GM19452 (cell line): ENCODE measurements at regions not wholly inside any gene's neighbourhood (a gene's known extent, or its start where the extent isn't known, plus 50 kb on each side); places are given as distances from the start of the nearest gene placed in this dataset.
A peak's percentile ranks its signal among the peaks of the same experiment; 100 is the strongest.
"Not testable (repeated sequence)": the region's sequence is repeated elsewhere in the genome, so short reads cannot be mapped to it uniquely, and the experiment has no call there.

Experiments
- ATAC-seq: cut with Tn5 transposase; IDR thresholded peaks from one replicate; pipeline ENCODE4 v1.9.1; 2021; ENCODE audit not compliant: unreplicated experiment

DNA sequence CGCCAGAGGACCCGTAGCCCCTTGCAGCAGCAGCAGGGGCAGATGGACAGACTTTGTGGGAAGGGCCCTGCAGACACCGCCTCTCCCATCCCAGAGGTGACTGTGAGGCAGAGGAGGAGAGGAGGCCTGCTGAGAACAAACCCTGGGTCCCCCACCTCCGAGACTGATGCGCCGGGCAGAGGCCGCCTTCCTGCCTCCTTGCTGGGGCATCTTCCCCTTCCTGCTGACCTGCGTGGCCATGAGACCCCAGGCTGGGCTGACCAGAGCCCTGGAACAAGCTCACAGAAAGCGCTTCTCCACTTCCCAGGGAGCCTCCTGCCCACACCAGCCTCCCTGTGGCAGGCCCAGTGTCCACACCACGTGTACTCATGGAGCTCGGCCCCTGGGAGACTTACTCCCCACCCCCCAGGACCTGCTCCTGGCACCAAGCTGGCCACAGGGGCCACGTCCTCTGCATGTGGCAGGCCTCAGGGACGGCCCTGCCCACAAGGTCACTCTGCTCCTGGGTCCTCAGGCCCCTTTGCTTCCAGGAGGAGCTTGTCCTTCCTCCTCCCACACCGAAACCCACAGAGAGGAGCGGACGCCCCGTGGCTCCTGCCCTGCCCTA is 119.0 kb upstream of the ZNF469 start:
- not testable (repeated sequence) for ATAC-seq

DNA sequence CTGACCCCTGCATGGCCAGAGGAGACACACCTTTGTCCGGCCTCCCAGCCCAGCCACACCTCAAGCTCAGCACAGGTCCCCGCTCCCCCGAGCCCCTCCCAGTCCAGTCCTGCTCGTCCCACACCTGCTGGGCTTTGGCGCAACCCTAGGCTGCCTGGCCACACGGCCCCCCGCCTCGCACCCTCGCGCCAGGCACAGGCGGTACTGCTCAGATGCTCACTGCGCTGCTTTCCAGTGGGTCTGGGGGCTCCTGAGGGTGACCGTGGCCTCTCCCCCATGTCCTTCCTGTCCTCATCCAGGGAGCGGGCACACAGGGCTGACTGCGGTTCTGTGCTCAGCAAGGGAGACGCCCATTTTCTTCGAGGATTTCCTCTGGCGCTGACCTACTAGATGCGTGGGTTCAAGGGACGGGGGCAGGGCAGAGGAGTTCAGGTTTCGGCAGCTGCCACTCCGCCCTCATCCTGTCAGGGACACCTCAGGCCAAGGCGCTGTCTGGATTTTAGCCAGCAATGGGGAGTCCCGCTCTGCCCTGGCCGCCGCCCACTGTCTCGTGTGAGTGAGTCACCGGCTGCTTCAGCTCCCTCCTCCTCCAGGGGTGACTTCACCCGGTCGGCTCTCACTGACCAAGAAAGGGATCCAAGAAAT is 118.0 kb upstream of the ZNF469 start:
- peak; percentile 67 for ATAC-seq

DNA sequence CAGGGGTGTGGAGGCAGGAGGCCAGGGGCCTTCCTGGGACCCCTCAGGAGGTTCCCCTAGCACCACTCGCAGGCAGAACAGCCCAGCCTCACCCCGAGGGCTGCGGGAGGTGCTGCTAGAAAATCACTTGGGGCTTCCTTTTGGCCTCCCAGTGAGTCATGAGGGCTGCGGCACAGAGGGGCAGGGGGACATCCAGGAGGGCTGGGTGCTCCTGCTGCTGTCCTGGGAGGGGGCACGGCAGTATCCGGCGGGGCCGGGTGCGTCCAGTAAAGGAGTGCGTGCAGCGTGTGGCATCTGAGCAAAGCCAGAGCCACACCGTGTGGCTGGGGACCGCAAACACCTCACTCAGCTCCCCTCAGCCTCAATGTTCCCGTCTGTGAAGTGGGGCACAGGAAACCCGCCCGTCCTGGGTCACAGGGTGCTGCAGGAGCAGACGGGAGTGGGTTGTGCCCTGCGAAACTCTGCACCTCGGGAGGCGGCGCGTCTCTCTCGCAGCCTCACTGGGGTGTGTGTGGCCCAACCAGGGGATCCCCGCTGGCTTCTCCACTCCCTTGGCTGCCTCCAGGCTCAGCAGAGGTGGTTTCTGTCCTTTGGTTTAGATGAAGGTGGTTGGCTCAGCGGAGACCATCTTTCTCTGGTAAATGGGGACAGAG is 117.3 kb upstream of the ZNF469 start:
- not testable (repeated sequence) for ATAC-seq

DNA sequence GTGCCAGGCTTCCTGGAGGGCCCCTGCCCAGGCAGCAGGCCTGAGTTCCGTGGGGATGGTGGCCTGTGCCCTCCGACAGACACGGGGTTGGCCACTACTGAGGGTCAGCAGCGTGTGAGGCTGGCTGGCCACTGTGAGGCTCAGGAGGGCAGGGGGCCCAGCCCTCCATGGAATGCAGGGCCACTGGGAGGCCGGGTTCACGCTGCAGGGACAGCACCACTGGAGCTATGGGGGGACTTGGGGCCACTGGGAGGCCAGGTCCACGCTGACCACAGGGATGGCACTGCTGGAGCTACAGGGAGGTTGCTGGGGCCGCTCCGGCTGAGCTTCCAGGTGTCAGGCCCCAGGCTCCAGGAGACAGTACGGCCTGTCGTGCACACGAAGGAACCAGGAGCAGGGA is 116.7 kb upstream of the ZNF469 start:
- ATAC-seq = not testable (repeated sequence)

DNA sequence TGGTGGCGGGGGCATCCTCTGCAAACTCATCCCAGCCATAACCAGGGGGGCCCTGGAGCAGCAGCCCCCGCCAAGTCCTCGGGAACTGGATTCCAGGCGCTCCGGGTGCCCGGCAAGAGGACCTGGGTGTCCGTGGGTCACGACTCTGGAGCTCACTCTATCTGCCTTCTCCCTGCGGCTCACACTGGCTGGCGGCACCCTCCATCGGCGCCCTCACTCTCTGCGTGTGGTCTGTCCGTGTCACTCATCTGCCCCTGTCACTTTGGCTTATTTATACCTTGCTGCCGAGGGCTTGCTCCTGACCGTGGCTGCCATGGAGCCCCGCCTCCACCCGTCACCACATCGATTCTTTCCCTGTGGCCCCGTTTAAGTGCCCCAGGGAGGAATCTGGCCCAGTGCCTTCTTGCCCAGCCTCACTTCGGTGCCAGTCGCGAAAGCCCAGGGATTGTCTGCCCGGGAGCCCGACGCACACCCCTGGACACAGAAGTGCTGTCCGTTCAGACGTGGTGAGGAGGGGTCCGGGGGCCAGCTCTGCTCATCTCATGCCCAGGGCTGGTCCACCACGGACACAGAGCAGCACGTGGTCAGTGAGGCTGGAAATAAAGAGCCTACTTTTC is 115.7 kb upstream of the ZNF469 start:
- ATAC-seq = not testable (repeated sequence)

DNA sequence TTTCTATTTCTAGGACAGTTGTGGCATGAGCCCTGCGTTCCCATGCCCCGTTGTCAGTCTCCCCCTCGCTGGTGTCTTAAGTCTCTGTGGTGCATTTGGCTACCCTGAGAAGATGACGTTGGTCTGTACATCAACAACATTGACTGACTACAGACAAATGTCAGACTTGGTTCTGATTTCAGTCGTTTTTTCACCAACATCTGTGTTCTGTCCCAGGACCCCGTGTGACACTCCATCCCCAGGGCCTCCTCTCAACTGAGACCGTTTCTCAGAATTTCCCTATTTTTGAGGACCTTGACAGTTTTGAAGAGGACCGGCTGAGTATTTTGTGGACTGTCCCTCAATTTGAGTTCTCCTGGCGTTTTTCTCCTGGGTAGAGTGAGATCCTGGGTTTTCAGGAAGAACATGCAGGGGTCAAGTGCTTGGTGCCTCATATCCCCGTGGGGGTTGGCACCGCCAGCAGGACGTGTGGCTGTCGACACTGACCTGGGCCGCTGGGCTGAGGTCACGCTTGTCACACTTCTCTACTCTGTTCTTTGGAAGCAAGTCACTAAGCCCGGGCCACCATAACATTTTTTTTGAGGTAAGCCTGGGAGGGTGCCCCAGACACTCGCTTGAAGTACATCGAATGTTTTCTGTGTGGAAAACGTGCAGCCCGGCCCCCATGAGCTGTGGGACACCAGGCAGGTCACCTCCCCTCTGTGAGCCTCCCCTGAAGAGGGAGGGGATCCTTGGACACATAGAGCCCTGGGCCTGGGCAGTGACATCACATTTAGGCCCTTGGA is 114.4 kb upstream of the ZNF469 start:
- not testable (repeated sequence) for ATAC-seq

DNA sequence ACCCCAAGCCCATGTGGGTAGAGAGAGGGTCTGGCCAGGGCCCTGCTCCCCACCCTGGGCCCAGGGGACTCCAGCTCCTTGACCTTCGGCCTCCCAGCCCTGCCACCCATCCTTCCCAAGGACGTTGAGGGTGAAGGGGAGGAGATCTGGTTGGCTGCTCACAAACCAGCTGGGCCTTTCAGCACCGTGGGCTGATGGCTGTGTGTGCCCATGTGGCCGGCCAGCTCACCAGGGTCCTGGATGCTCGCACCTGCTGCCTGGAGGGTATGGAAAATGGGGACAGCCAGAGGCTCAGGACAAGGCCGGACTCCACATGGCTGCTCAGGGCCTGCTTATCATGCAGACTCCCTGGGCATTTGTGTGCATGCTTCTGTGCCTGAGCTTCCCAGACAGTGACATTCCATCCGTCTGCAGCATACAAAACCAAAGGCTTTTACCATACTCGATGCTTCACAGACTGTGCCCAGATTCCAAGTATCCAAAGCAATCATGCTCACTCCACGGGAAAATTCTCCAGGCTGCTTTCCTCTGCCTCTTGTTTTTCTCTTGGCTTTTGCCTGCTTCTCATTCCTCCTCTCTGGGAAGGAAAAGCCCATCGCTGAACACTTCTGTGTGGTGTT is 112.5 kb upstream of the ZNF469 start:
- ATAC-seq = not testable (repeated sequence)

DNA sequence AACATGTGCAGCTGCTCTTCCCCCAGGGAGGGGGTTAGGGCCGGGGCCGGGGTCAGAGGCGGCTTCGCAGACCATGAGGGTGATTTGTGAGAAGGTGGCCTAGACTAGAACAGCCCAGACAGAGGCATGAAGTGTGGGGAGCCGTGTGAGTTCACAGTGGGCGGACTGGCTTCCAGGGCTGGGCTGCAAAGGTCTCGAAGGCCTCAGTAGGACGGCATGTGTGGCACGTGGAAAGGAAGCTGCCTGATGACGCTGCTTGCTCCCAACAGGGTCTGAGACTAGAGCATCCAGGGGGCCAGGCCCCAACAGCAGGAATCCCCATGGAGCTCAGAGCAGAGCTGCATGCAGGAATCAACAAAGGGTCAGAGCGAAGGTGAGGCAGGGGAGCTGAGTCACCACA is 111.5 kb upstream of the ZNF469 start:
- not testable (repeated sequence) for ATAC-seq

DNA sequence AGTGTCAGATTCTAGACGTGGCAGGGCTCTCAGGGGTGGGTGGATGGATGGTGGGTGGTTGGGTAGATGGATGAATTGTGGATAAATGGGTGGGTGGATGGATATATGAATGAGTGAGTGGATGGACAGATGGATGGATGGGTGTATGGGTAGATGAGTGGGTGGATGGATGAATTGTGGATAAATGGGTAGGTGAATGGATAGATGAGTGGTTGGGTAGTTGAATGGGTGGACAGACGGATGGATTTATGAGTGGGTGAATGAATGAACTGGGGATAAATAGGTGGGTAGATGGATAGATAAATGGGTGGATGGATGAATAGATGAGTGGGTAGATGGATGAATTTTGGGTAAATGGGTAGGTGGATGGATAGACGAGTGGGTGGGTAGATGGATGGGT is 111.0 kb upstream of the ZNF469 start:
- not testable (repeated sequence) for ATAC-seq

DNA sequence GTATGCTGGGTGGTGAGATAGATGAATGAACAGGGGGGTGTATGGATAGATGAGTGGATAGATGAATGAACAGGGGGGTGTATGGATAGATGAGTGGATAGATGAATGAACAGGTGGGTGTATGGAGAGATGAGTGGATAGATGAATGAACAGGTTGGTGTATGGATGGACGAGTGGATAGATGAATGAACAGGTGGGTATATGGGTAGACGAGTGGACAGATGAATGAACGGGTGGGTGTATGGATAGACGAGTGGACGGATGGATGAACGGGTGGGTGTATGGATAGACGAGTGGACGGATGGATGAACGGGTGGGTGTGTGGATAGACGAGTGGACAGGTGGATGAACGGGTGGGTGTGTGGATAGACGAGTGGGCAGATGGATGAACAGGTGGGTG is 110.3 kb upstream of the ZNF469 start:
- ATAC-seq = not testable (repeated sequence)

DNA sequence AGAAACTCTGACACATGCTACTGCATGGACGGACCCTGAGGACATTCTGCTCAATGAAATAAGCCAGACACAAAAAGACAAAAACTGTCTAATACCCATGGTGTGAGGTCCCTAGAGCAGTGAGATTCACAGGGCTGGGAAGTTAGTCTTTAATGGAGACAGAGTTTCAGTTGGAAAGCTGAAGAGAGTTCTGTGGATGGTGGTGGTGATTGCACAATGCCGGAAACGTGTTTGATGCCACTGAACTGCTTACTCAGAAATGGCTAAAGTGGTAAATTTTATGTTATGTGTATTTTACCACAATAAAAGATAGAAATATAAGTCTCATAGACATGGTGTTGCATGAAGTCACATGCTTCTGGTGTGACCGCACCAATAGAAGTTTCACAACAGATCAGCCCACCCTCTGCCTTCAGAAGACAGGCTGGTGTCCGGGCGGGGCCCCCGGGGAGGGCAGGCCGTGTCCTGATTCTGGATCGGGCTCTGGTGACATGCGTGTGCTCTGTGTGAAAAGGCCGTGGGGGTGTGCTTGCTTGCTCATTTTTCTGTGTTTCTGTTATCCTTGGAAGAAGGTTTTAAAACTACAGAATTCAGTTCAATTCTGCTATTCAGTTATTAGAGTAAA is 108.5 kb upstream of the ZNF469 start:
- ATAC-seq = not testable (repeated sequence)

DNA sequence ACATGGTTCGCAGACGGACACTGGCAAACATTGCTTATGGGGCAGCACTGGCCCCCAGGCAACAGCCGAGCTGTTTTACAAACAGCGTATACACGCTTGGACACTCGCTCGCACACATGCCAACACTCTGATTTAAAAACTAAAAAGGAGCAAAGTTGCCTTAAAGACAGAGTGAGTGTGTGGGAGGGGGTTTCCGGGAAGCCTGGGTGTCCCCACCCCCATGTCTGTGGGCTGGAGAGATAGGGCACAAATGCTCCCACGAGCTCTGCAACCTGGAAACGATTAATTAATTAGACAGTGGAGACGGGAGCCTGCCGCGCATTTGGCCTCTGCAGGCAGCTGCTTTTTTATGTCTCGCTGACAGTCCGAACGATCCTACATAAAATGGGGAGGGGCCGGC is 107.9 kb upstream of the ZNF469 start:
- no peak for ATAC-seq

DNA sequence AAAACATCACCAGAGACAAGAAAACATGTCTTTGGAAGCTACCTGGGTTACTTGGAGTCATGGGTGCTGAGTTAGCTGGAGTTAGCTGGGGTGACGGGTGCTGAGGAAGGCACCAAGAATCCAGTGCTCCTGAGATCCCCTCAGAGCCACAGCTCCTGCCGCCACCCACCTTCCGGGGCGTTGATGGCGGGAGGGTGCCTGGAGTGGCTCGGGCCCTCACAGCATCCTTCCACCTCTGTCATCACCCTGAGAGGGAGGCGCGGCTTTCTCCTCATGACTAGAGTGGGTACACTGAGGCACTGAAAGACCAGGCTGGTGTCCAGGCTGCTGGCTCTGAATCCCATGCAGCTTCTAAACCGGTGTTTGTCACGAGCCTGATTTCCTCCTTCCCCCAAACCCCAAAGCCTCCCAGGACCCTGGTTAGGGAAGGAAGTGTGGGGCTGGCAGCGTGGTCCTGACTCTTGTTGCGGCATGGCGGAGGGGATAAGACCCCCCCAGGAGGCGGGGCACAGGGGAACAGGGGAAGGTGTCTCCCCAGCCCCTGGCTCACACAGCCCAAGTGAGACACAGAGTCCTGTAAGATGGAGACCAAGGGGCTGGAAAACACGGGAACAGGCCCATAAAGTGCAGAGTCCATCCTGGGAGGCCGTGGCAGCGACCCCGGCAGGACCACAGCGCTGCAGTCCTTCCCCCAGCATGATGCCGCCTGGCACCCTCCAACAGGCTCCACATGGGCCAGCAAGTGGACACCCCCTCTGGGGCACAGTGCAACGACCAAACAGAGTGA is 107.2 kb upstream of the ZNF469 start:
- not testable (repeated sequence) for ATAC-seq

DNA sequence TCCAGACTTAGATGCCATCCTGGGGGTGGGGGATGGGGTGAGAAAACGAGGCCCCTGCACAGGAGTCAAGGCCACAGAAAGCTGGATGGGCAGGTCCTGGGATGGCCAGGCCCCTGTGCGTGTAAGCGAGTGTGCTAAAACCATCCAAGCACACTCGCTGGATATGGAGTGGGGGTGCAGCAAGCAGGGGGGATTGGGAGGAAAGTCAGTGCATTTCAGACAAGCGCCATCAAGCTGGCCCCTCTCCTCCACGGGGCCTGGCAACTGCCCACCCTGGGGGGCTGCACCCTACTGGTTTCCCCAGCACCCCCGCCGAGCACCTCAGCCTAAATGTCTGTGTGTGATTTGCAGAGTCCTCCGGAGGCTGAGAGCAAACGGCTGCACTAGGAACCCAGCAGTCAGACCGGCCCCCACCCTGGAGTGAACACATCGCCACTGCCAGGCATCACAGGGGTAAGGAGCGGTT is 106.6 kb upstream of the ZNF469 start:
- ATAC-seq = not testable (repeated sequence)

DNA sequence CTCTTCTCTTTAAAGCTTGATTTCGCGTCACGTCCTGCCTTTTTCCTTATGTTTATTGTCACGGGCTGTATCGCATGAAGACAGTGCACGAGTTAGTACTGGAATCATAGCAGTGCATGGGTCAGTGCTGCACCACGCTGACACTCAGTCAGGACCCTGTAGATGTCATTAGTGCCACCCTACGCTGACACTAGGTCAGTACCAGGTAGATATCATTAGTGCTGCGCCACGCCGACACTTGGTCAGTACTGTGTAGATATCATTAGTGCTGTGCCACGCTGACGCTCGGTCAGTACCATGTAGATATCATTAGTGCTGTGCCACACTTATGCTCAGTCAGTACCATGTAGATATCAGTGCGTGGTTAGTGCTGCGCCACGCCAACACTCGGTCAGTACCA is 106.2 kb upstream of the ZNF469 start:
- no peak for ATAC-seq

DNA sequence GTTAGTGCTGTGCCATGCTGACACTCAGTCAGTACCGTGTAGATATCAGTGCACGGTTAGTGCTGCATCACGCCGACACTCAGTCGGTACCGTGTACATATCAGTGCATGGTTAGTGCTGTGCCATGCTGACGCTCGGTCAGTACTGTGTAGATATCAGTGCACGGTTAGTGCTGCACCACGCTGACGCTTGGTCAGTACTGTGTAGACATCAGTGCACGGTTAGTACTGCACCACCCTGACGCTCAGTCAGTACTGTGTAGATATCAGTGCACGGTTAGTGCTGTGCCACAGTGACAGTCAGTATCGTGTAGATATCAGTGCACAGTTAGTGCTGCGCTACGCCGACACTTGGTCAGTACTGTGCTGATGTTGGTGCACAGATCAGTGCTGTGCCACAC is 102.8 kb upstream of the ZNF469 start:
- no peak for ATAC-seq

DNA sequence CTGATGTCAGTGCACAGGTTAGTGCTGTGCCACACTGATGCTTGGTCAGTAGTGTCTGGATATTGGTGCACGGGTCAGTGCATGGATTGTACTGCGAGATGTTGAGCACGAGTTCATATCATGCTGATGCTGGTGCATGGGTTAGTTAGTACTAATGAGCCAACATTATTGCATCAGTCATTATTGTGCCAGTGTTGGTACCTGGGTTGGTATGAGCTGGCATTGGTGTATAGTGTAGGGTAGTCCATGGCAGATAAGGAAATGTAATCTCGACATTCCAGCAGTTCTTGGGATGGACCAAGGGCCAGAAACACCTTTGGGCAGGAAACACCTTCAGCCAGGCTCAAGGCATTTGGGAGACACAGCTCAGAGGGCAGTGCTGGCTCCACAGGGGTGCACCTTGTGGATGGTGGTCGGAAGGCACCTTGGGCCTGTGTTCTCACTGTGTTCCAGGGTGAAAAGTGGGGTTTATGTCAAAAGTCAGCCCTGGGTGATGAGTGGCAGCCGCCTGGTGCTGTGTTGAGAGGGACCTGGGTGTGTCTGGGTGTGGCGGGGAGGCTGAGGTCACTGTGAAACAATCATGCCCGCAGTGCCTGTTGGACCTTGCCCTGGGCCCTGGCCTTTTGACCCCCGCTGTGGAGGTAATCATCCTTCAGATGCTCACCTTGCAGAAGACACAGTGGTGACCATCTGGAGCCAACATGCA is 100.7 kb upstream of the ZNF469 start:
- no peak for ATAC-seq

DNA sequence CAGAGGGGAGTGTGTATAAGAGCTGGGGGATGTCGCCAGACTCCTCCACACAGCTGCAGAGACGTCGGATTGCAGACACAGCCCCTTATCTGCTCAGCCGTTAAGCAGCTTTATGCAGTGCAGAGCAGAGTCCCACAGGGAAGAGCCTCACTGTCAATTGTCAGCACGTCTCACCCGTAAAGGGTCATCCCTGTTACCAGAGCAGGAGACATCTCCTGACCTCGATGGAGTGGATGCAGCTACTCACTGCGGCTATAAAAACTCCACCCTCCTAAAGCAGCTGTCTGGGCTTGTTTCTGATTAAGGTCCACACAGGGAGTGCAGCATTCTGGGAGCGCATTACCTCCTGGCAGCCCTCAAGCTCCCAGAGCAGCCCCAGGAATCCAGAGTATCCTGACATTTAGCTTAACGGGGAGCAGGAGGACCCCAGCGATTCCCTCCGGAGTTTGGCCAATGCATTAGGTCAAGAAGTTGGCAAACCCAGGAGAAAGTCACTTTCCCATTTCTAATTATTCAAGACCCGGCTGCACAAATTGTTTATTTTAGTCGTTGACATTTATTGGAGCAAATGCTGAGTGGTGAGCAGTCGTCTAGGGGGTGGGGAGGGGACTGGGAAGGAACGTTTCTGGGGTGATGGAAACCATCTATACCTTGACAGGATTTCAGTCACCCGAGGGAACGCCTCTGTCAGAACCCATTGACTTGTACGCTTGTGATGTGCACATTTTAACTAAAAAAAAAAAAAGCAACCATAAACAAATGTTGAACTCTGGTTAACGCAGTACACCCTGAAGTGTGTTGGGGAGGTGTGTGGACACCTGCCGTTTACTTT is 100.0 kb upstream of the ZNF469 start:
- no peak for ATAC-seq
